GM19023 (cell line): ENCODE measurements at regions not wholly inside any gene's neighbourhood (a gene's known extent, or its start where the extent isn't known, plus 50 kb on each side); places are given as distances from the start of the nearest gene placed in this dataset.
"Not testable (repeated sequence)": the region's sequence is repeated elsewhere in the genome, so short reads cannot be mapped to it uniquely, and the experiment has no call there.

Experiments
- ATAC-seq: cut with Tn5 transposase; IDR thresholded peaks from one replicate; pipeline ENCODE4 v1.9.1; 2021; ENCODE audit warnings: mild to moderate bottlenecking, moderate library complexity; ENCODE audit not compliant: unreplicated experiment

GRCh38 chr6:95660544-95660943 lies 83.2 kb downstream of the MANEA start:
- no peak for ATAC-seq

DNA sequence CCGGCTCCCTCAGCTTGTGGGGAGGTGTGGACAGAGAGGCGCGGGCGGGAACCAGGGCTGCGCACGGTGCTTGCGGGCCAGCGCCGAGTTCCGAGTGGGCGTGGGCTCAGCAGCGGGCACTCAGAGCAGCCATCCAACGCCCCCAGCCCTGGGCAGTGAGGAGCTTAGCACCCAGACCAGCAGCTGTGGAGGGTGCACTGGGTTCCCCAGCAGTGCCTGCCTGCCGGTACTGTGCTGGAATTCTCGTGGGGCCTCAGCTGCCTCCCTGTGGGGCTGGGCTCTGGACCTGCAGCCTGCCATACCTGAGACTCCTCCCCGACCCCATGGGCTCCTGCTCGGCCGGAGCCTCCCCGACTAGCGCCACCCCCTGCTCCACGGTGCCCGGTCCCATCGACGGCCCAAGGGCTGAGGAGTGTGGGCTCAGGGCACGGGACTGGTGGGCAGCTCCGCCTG lies 92.7 kb downstream of the MANEA start:
- ATAC-seq: no peak

GRCh38 chr6:95676011-95676628 lies 98.8 kb downstream of the MANEA start:
- ATAC-seq: no peak

DNA sequence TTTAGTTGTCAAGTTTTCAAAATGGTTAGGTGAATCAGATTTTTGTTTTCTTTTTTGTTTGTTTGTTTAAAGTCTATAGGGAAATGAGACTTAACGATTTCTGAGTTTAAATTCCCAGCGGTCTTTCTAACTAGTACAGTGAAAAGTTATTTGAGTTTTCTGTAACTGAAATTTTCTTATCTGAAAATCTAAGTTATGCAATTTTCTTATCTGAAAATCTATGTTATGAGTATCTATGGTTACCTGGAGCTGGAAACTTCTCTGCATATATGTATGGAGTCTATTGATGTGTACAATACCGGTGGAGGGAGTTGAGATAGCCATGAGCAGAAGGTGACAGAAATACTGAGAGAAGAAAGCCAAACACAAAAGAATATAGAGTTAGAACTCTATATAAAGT lies 102.6 kb downstream of the MANEA start:
- no peak for ATAC-seq

GRCh38 chr6:95681736-95682135 lies 104.4 kb downstream of the MANEA start:
- ATAC-seq: no peak

DNA sequence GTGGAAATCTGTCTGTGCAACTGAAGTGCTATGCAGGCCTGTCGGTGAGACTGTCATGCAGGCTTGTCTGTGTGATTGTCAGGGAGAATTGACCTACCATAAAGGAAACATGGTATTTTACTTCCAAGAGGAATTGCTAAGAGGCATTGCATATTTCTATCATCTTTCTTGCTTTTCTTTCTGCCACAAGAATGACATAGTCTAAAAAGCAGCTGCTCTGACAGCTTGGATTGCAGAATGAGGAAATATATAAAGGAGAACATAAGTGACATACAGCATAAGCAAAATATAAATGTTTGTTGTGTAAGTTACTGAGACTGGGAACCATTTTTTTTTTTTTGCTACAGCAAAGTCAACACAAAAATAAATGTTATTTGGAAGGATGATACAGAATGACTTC lies 105.1 kb downstream of the MANEA start:
- ATAC-seq: no peak

GRCh38 chr6:95685822-95686221 lies 108.5 kb downstream of the MANEA start:
- no peak for ATAC-seq

GRCh38 chr6:95686272-95686671 lies 108.9 kb downstream of the MANEA start:
- ATAC-seq: no peak

DNA sequence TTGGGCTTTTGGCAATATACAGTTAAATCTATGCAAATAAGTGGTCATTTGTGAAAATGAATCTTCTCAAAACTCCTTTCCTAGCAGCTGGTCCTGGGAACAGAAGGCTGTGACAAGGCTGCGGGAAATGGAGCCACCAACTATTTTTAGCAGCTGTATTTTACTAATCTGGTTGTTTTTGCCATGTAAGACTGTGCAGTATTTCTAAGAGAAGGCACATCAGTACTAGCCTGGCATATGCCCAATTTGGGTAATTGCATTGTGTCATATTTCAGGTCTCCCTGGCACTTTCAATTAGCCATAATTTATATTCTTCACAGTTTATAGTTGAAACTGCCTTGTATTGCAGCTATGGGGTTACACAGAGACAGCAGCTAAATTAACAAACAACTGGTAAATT lies 109.6 kb downstream of the MANEA start:
- no peak for ATAC-seq

- no peak for ATAC-seq
These were observed 110.5 kb downstream of the MANEA start for GRCh38 chr6:95687839-95688238.

GRCh38 chr6:95690328-95690727 lies 113.0 kb downstream of the MANEA start:
- ATAC-seq: no peak

DNA sequence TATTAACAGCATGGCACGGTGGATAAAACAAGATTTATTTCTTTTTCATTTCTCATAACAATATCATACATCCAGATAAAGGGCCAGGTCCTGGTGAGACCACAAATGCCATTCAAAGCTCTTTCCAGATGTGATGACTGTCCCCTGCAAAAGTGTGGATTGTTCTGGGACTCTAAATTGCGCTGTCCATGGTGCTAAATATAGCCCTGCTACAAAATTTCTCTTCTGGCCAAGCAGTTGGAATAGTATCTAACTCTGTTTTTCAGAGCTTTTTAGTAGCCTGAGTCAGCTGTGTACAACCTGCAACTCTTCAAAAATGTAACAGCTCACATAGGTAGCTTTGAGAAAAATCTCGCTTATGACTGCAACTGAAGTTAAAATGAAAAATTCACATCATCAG lies 115.8 kb downstream of the MANEA start:
- ATAC-seq: no peak

- no peak for ATAC-seq
These were observed 120.9 kb downstream of the MANEA start for GRCh38 chr6:95698271-95698670.

- no peak for ATAC-seq
These were observed 146.3 kb downstream of the MANEA start for GRCh38 chr6:95723638-95724037.

DNA sequence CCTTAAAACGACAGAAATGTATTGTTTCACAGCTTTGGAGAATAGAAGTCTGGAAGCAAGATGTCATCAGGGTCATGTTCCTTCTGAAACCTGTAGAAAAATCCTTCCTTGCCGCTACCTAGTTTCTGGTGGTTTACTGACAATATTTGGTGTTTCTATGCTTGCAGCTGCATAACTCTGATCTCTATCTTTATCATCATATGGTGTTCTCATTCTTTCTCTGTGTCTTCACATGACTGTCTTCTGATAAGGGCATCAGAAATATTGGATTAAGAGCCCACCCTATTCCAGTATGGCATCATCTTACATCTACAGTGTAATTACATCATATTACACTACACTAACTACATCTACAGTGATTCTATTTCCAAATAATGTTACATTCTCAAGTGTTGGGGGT lies 148.0 kb downstream of the MANEA start:
- no peak for ATAC-seq

DNA sequence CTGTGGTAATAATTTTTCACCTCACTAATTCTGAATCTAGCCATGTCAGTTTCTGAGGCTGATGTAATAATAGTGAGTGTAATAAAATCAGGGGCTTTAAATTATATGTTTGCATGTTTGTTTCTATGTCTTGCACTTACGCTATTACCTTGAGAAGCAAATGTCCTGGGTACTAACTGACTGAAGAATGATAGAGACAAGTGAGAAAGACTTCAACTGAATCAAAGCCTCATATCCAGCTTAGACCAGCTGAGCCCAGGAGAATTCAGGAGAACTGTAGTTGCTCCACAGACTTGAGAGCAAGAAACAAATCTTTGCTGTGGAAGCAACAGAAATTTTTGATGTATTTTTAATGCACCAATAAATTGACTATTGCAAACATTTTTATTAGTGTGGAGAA lies 162.8 kb downstream of the MANEA start:
- ATAC-seq: no peak

DNA sequence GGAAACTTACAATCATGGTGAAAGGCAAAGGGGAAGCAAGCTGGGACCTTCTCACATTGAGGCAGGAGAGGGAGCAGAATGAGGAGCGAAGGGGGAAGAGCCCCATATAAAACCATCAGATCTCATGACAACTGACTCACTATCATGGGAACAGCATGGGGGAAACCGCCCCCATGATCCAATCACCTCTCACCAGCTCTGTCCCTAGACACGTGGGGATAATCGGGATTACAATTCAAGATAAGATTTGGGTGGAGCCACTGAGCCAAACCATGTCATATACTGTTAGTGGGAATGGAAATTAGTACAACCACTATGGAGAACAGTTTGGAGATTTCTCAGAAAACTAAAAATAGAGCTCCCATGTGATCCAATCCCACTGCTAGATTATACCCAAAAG lies 163.7 kb downstream of the MANEA start:
- ATAC-seq: no peak

DNA sequence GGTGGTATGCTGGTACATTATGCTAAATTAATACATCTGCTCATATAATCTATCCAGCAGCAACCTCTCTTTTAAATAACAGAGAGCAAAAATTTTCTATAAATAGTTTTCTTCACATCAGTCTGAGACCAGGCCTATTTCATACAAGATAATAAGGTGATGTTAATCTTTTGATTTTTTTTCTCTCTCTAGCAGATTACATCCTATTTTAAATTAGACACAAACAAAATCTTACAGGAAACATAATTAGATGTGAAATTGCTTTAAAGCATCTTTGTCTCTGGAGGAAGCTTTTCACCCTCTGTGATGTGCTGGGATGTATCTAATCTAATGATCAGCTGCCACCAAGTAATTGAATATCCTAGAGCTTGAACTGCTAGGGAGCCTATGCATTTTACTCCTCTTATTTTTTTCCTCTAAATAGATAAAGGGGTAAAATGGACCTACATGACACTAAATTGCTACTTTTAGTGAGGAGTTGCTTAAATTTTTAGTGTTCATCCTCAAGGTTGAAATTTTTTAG lies 165.5 kb downstream of the MANEA start:
- no peak for ATAC-seq

- no peak for ATAC-seq
These were observed 166.3 kb downstream of the MANEA start for GRCh38 chr6:95743591-95743990.

DNA sequence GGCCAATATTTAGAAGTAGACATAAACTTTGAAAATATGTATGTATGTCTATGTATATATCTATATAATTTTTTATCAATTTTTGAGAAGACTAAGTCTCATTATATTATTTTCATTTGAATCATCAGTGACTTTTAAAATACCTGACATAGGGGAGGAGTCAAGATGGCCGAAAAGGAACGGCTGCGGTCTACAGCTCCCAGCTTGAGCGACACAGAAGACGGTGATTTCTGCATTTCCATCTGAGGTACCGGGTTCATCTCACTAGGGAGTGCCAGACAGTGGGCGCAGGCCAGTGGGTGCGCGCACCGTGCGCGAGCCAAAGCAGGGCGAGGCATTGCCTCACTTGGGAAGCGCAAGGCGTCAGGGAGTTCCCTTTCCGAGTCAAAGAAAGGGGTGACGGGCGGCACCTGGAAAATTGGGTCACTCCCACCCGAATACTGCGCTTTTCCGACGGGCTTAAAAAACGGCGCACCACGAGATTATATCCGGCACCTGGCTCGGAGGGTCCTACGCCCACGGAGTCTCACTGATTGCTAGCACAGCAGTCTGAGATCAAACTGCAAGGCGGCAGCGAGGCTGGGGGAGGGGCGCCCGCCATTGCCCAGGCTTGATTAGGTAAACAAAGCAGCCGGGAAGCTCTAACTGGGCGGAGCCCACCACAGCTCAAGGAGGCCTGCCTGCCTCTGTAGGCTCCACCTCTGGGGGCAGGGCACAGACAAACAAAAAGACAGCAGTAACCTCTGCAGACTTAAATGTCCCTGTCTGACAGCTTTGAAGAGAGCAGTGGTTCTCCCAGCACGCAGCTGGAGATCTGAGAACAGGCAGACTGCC lies 181.1 kb downstream of the MANEA start:
- ATAC-seq: not testable (repeated sequence)

DNA sequence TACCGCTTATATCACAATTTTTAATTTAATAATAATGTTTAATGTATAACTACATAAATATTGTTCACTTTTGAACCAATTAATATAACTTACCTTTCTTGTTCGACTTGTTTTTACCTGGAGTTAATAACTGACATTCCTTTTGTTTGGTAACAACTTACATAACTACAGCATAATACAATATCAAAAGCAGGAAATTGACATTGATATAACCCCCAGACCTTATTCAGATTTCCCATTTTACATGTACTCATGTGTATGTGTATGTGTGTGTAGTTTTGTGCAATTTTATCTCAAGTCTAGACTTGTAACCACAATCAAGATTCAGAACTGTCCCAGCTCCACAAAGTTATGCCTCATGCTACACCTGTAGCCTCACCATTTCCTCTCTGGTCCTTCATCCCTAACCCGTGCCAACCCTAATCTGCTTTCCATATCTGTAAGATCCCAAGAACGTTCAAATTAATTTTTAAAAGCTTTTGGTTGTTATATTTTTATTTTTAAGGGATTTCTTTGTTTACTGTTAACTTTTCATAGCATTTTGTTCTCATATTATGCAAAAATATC lies 190.6 kb downstream of the MANEA start:
- no peak for ATAC-seq

- no peak for ATAC-seq
These were observed 191.2 kb downstream of the MANEA start for GRCh38 chr6:95768539-95768938.
